HK-2 (cell line): ENCODE measurements at regions not wholly inside any gene's neighbourhood (a gene's known extent, or its start where the extent isn't known, plus 50 kb on each side); places are given as distances from the start of the nearest gene placed in this dataset.
"Not testable (repeated sequence)": the region's sequence is repeated elsewhere in the genome, so short reads cannot be mapped to it uniquely, and the experiment has no call there.

Experiments
- DNase-seq: peaks from one replicate; pipeline ENCODE4 v3.0.0-alpha.2; 2018; ENCODE audit not compliant: unreplicated experiment

GRCh38 chr11:79671401-79671800, 230.6 kb upstream of the TENM4 start:
- no peak for DNase-seq

- no peak for DNase-seq
Observed at GRCh38 chr11:79670882-79671281, 230.1 kb upstream of the TENM4 start.

- no peak for DNase-seq
Observed at GRCh38 chr11:79668575-79668974, 227.7 kb upstream of the TENM4 start.

GRCh38 chr11:79667380-79667779, 226.6 kb upstream of the TENM4 start:
- DNase-seq, result no peak

- no peak for DNase-seq
Observed at GRCh38 chr11:79663017-79663416, 222.2 kb upstream of the TENM4 start.

GRCh38 chr11:79661373-79661772, 220.5 kb upstream of the TENM4 start:
- no peak for DNase-seq

GRCh38 chr11:79648766-79649520, 208.1 kb upstream of the TENM4 start:
- DNase-seq, result no peak

- no peak for DNase-seq
Observed at GRCh38 chr11:79637219-79637618, 196.4 kb upstream of the TENM4 start.

- no peak for DNase-seq
Observed at GRCh38 chr11:79634905-79635304, 194.1 kb upstream of the TENM4 start.

GRCh38 chr11:79627281-79627680, 186.5 kb upstream of the TENM4 start:
- no peak for DNase-seq

- no peak for DNase-seq
Observed at GRCh38 chr11:79626135-79627075, 185.6 kb upstream of the TENM4 start.

- no peak for DNase-seq
Observed at GRCh38 chr11:79623375-79623774, 182.5 kb upstream of the TENM4 start.

- no peak for DNase-seq
Observed at GRCh38 chr11:79617561-79617960, 176.7 kb upstream of the TENM4 start.

GRCh38 chr11:79616392-79616851, 175.6 kb upstream of the TENM4 start:
- DNase-seq, result no peak

GRCh38 chr11:79615425-79615824, 174.6 kb upstream of the TENM4 start:
- no peak for DNase-seq

GRCh38 chr11:79610678-79611077, 169.8 kb upstream of the TENM4 start:
- no peak for DNase-seq

- DNase-seq, result no peak
Observed at GRCh38 chr11:79610139-79610538, 169.3 kb upstream of the TENM4 start.

GRCh38 chr11:79609511-79609910, 168.7 kb upstream of the TENM4 start:
- DNase-seq, result no peak

- DNase-seq, result not testable (repeated sequence)
Observed at GRCh38 chr11:79606461-79606860, 165.6 kb upstream of the TENM4 start.

- DNase-seq, result no peak
Observed at GRCh38 chr11:79600711-79601110, 159.9 kb upstream of the TENM4 start.

- no peak for DNase-seq
Observed at GRCh38 chr11:79594834-79595233, 154.0 kb upstream of the TENM4 start.

- no peak for DNase-seq
Observed at GRCh38 chr11:79592824-79593223, 152.0 kb upstream of the TENM4 start.

- no peak for DNase-seq
Observed at GRCh38 chr11:79592406-79592805, 151.6 kb upstream of the TENM4 start.
